ENCODE measurements at regions not wholly inside any gene's neighbourhood (a gene's known extent, or its start where the extent isn't known, plus 50 kb on each side); places are given as distances from the start of the nearest gene placed in this dataset.

- TF ChIP-seq POLR2AphosphoS5 (IDR thresholded peaks at IDR 0.05; ENCODE audit: control insufficient read depth, insufficient read depth, low read depth, low read length): no peak
- TF ChIP-seq GABPA (tag; conservative IDR thresholded peaks at IDR 0.05; ENCODE audit: low read depth): no peak
- TF ChIP-seq MTA1 (IDR thresholded peaks at IDR 0.05; ENCODE audit: borderline replicate concordance): no peak
- no peak for TF ChIP-seq ZSCAN29 (IDR thresholded peaks at IDR 0.05)
- TF ChIP-seq CTCF (IDR thresholded peaks at IDR 0.05 in 2 of 3, conservative IDR thresholded peaks at IDR 0.05 in 1 of 3; ENCODE audit: insufficient read depth in 2 of 3, low read depth in 1 of 3, low read length in 3 of 3): no peak
- no peak for TF ChIP-seq UBTF (IDR thresholded peaks at IDR 0.05; ENCODE audit: borderline replicate concordance in 1 of 2, low read depth in 2 of 2, low read length in 2 of 2)
- TF ChIP-seq GTF3C2 (IDR thresholded peaks at IDR 0.05; ENCODE audit: borderline replicate concordance, extremely low read depth, insufficient read length): no peak
- TF ChIP-seq ZNF124 (CRISPR knock-in tag; IDR thresholded peaks at IDR 0.05): no peak
- TF ChIP-seq AFF4 (CRISPR knock-in tag; IDR thresholded peaks at IDR 0.05): no peak
- no peak for TF ChIP-seq ZNF121 (CRISPR knock-in tag; conservative IDR thresholded peaks at IDR 0.05)
- no peak for TF ChIP-seq ZBTB7A (IDR thresholded peaks at IDR 0.05; ENCODE audit: borderline replicate concordance, control insufficient read depth, low read depth, low read length)
- TF ChIP-seq ZZZ3 (IDR thresholded peaks at IDR 0.05): no peak
- no peak for TF ChIP-seq L3MBTL2 (IDR thresholded peaks at IDR 0.05)
- TF ChIP-seq ZNF780A (CRISPR knock-in tag; IDR thresholded peaks at IDR 0.05): no peak
These were observed 184.1 kb upstream of the LRRC3B start for GRCh38 chr3:26438325-26438940.

All from K562 (cell line).